HG02943 (cell line): ENCODE measurements at regions not wholly inside any gene's neighbourhood (a gene's known extent, or its start where the extent isn't known, plus 50 kb on each side); places are given as distances from the start of the nearest gene placed in this dataset.
"Not testable (repeated sequence)": the region's sequence is repeated elsewhere in the genome, so short reads cannot be mapped to it uniquely, and the experiment has no call there.

Experiments
- ATAC-seq: cut with Tn5 transposase; IDR thresholded peaks from one replicate; pipeline ENCODE4 v1.9.1; 2021; ENCODE audit warnings: mild to moderate bottlenecking, low read depth, moderate library complexity; ENCODE audit not compliant: unreplicated experiment

GRCh38 chr17:47066841-47067682 is 88.0 kb upstream of the RPRML start:
- peak; percentile 69 for ATAC-seq

- ATAC-seq, result no peak
These were observed 87.0 kb upstream of the RPRML start for GRCh38 chr17:47066095-47066494.

GRCh38 chr17:47064684-47065083 is 85.6 kb upstream of the RPRML start:
- no peak for ATAC-seq

- no peak for ATAC-seq
These were observed 84.4 kb upstream of the RPRML start for GRCh38 chr17:47063475-47063874.

GRCh38 chr17:47062851-47063250 is 83.8 kb upstream of the RPRML start:
- not testable (repeated sequence) for ATAC-seq

- ATAC-seq, result not testable (repeated sequence)
These were observed 81.0 kb upstream of the RPRML start for GRCh38 chr17:47060005-47060404.

- ATAC-seq, result no peak
These were observed 78.8 kb upstream of the RPRML start for GRCh38 chr17:47057830-47058229.

- ATAC-seq, result not testable (repeated sequence)
These were observed 78.2 kb upstream of the RPRML start for GRCh38 chr17:47057279-47057678.

- not testable (repeated sequence) for ATAC-seq
These were observed 77.6 kb upstream of the RPRML start for GRCh38 chr17:47056687-47057086.
